ENCODE measurements at regions not wholly inside any gene's neighbourhood (a gene's known extent, or its start where the extent isn't known, plus 50 kb on each side); places are given as distances from the start of the nearest gene placed in this dataset.

GRCh38 chr9:107706701-107707427, 217.3 kb upstream of the KLF4 start:
- no peak for TF ChIP-seq CTCF (IDR thresholded peaks at IDR 0.05)
- no peak for DNase-seq (ENCODE audit: extremely low spot score, unreplicated experiment)
- H3K4me1 Mint-ChIP-seq (ENCODE audit: unreplicated experiment), result peaks cover 21% of the 10 kb centered on the region
- no peaks in the 10 kb centered on the region for H3K36me3 Mint-ChIP-seq (ENCODE audit: unreplicated experiment)
- H3K27ac Mint-ChIP-seq (ENCODE audit: unreplicated experiment), result peak overlapping the region; percentile 42
- H3K9me3 Mint-ChIP-seq (ENCODE audit: unreplicated experiment), result no peaks in the 10 kb centered on the region
- H3K4me3 Mint-ChIP-seq (ENCODE audit: unreplicated experiment), result no peak overlapping the region
- H3K27me3 Mint-ChIP-seq (ENCODE audit: unreplicated experiment), result no peaks in the 10 kb centered on the region

GRCh38 chr9:107705521-107705920, 216.0 kb upstream of the KLF4 start:
- no peaks in the 10 kb centered on the region for H3K36me3 Mint-ChIP-seq (ENCODE audit: unreplicated experiment)
- peaks cover 6% of the 10 kb centered on the region for H3K27me3 Mint-ChIP-seq (ENCODE audit: unreplicated experiment)
- H3K27ac Mint-ChIP-seq (ENCODE audit: unreplicated experiment), result no peak overlapping the region
- no peak for TF ChIP-seq CTCF (IDR thresholded peaks at IDR 0.05)
- peaks cover 17% of the 10 kb centered on the region for H3K4me1 Mint-ChIP-seq (ENCODE audit: unreplicated experiment)
- no peak for DNase-seq (ENCODE audit: extremely low spot score, unreplicated experiment)
- no peaks in the 10 kb centered on the region for H3K9me3 Mint-ChIP-seq (ENCODE audit: unreplicated experiment)
- no peak overlapping the region for H3K4me3 Mint-ChIP-seq (ENCODE audit: unreplicated experiment)

GRCh38 chr9:107704774-107705173, 215.2 kb upstream of the KLF4 start:
- H3K27me3 Mint-ChIP-seq (ENCODE audit: unreplicated experiment), result peaks cover 6% of the 10 kb centered on the region
- H3K9me3 Mint-ChIP-seq (ENCODE audit: unreplicated experiment), result no peaks in the 10 kb centered on the region
- no peak overlapping the region for H3K27ac Mint-ChIP-seq (ENCODE audit: unreplicated experiment)
- TF ChIP-seq CTCF (IDR thresholded peaks at IDR 0.05), result no peak
- H3K4me1 Mint-ChIP-seq (ENCODE audit: unreplicated experiment), result peaks cover 17% of the 10 kb centered on the region
- no peaks in the 10 kb centered on the region for H3K36me3 Mint-ChIP-seq (ENCODE audit: unreplicated experiment)
- no peak overlapping the region for H3K4me3 Mint-ChIP-seq (ENCODE audit: unreplicated experiment)
- DNase-seq (ENCODE audit: extremely low spot score, unreplicated experiment), result no peak

GRCh38 chr9:107703651-107704050, 214.1 kb upstream of the KLF4 start:
- no peak for TF ChIP-seq CTCF (IDR thresholded peaks at IDR 0.05)
- Mint-ChIP-seq H3K27ac (ENCODE audit: unreplicated experiment) (no peak overlapping the region), H3K4me1 (ENCODE audit: unreplicated experiment) (peaks cover 24% of the 10 kb centered on the region), H3K36me3 (ENCODE audit: unreplicated experiment) (no peaks in the 10 kb centered on the region), H3K27me3 (ENCODE audit: unreplicated experiment) (peaks cover 9% of the 10 kb centered on the region), H3K9me3 (ENCODE audit: unreplicated experiment) (no peaks in the 10 kb centered on the region), H3K4me3 (ENCODE audit: unreplicated experiment) (no peak overlapping the region)
- DNase-seq (ENCODE audit: extremely low spot score, unreplicated experiment), result no peak

- Mint-ChIP-seq H3K9me3 (ENCODE audit: unreplicated experiment) (no peaks in the 10 kb centered on the region), H3K4me3 (ENCODE audit: unreplicated experiment) (no peak overlapping the region), H3K27me3 (ENCODE audit: unreplicated experiment) (peaks cover 13% of the 10 kb centered on the region), H3K4me1 (ENCODE audit: unreplicated experiment) (peaks cover 9% of the 10 kb centered on the region), H3K36me3 (ENCODE audit: unreplicated experiment) (no peaks in the 10 kb centered on the region), H3K27ac (ENCODE audit: unreplicated experiment) (no peak overlapping the region)
- DNase-seq (ENCODE audit: extremely low spot score, unreplicated experiment), result no peak
- no peak for TF ChIP-seq CTCF (IDR thresholded peaks at IDR 0.05)
These were observed 211.3 kb upstream of the KLF4 start for GRCh38 chr9:107700847-107701246.

Data from osteocyte (in vitro differentiated cells).